RCC 7860 (cell line): ENCODE measurements at regions not wholly inside any gene's neighbourhood (a gene's known extent, or its start where the extent isn't known, plus 50 kb on each side); places are given as distances from the start of the nearest gene placed in this dataset.
A peak's percentile ranks its signal among the peaks of the same experiment; 100 is the strongest.

Source experiments
- DNase-seq: peaks from one replicate; pipeline ENCODE4 v3.0.0-alpha.2; 2015; ENCODE audit warnings: low spot score
- FAIRE-seq: peaks from 2 replicates; lab custom pipeline; 2012; peaks lifted over from hg19 to GRCh38; lab: Jason Lieb, UNC

DNA sequence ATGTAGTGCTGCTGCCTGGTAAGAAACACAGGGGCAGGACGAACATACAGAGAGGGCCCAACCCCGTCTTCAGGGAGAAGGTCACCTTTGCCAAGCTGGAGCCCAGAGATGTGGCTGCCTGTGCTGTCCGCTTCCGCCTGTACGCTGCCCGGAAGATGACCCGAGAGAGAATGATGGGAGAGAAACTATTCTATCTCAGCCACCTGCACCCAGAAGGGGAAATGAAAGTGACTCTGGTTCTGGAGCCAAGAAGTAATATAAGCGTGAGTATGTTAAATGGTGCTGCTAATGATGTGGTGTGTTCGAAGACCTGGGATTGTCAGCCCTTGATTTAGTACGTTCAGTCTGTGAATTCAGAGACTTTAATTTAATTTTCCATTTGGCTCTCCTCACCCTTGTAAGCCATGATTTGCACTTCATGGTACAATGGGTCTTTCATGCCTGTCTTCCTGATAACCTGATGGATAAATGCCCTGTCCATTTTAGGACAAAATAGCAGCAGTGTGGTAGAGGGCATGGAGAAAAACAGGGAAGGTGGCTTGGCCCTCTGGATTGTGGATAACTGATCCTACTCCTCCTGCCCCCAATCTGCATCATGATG, 318.9 kb downstream of the SNAPC1 start:
- no peak for DNase-seq
- no peak for FAIRE-seq

DNA sequence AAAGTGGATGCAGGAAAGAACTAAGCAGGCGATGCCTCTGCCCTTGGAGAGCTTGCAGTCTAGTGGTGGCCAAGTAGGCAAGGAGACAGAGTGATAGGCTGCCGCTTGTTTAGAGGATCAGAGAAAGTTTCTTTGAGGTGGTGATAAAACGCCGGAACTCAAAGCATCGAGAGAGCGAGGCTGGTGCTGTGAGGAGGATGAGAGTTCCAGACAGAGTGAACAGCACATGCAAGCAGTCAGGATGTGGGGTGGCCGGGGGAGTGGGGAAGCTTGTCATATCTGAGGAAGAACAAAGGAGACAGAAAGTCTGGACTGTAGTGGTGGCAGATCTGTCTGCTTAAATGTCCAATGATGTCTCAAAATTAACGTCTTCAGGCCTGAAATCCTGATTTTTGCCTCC, 319.7 kb downstream of the SNAPC1 start:
- FAIRE-seq = no peak
- DNase-seq = no peak

DNA sequence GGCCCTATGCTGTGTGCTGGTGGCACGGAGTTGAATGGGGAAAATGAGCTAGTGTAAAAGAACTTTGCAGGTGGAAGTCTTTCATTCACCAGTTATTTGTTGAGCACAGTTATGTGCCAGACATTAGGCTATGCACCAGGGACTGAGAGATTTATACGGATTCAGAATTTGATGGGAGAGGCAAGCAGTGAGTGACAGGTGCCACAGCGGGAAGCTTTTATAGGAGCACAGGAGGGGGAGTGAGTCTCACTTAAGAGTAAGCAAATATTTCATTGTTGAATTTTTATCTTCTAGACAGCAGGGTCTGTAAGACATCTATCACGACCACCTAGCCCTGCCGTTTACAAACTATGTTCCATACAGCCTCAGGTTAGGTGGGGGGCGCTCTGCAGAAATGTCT, 320.6 kb downstream of the SNAPC1 start:
- no peak for FAIRE-seq
- DNase-seq = no peak

DNA sequence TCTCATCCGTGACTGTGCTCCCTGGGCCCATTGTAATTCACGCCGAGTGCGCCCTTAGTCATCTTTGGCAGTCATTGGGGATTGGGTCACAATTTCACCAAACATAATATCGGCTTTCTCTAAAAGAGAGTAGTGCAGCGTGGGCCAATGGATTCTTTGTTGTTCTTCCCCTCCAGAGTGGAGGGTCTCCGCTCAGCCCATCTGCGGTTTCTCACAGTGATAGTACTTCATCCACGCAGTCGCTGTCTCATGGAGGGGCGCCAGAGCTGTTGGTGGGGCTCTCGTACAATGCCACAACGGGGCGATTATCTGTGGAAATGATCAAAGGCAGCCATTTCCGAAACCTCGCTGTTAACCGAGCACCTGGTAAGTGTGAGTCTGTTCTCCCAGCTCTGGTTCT, 321.8 kb downstream of the SNAPC1 start:
- FAIRE-seq = no peak

DNA sequence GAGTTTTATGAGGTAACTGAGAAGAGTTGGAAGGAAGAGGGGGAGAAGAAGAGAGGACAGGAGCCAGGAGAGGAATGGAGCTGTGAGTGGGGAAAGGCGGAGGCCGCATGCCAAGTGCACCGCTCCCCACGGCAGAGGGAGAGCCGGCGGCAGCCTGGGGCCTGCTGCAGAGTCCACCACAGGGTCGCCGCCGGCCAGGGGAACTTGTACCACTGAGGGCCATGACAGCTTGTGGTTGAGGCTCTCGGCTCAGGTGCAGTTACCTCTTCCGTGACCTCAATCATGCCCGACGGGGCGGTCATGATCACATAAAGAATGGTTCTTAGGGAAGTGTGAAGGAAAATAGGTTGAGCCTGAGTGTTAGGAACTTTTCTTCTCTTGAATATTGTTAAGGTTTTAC, 325.0 kb downstream of the SNAPC1 start:
- no peak for FAIRE-seq
- DNase-seq = no peak

More for the DNA sequence above, 321.8 kb downstream of the SNAPC1 start:
- DNase-seq = no peak

DNA sequence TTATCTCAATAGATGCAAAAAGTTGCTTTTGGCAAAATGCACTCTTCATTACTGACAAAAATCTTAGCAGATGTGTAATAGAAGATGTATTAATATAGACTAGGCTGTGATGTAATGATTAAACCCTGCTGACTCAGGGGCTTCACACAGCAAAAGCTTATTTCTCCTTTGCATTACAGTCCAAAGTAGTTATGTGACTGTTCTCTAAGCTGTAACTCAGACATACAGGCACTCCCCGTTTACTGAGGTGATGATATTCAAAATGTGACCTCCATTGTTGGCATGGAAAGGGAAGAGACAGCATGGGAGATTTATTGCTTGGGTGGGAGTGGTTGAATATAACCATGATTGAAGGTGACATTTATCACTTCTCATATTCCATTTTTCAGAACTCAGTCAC, 331.5 kb downstream of the SNAPC1 start:
- DNase-seq (no peak), FAIRE-seq (no peak)

DNA sequence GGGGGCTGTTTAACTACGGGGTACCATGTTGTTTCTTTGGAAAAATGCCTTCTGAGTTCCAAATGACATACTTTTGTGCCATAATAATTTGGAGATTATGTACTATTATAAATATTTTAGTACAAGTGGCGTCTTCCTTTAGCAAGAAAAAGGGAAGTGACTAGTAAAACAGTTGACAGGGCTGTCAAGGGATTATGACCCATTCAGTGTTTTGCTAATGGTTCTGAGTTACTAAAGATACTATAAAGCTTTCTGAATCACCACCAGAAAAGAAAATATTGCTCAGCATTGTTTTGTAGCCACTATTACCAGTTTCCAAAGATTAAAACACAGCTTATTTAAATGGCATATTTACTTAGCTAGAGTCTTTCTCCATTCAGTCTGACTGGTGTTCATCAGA, 334.9 kb downstream of the SNAPC1 start:
- FAIRE-seq (no peak), DNase-seq (no peak)

DNA sequence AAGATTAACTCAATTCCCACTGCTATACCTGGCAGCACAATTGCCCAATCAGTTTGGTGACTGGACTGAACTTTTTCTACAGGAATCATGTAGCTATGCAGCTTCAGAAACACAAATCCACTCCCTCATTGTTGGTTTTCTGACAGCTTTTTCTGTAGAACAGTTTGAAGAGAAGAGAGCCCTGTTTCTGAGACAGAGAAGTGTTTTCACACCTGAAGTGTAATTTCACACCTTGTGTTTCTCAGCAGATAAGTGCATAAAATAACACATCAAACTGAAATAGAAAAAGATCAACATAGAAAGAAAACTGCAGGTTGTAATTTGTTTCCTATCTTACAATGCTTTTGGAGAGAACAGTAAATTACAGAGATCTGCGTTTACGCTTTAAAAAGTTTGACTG, 335.6 kb downstream of the SNAPC1 start:
- no peak for FAIRE-seq
- no peak for DNase-seq

DNA sequence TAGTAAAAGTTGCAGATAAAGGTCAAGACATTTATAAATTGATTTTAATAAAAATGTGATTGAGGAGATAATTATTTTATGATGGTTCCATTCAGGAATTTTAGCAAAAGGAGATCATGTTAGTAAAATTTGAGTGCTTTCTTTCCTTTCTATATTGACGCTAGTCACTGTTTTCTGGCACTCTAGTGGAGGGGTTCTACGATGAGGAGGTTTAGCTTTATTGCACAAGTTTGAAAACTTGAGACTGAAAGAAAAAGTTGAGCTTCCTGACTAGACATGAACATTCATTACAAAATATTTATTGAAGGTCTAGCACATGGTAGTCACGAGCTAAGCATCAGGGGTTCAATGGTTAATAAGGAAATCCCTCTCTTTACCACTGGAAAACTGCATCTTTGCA, 336.1 kb downstream of the SNAPC1 start:
- FAIRE-seq (no peak), DNase-seq (no peak)

DNA sequence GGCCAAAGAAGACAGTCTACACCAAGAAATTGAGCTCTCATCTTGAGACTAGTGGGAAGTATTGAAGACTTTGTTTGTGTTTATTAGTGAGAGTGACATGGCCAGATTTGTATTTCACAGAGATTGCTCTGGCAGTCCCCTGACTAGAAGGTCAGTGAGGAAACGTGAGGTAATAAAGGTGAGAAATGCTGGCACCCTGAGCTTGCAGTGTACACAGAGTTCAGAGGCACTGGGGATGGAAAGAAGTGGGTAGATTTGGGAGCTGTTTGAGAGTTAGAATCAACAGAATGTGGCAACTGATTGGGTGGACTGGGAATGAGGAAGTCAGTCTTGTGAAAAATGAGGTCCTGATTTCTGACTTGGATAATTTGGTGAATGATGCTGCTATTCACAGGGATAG, 336.9 kb downstream of the SNAPC1 start:
- DNase-seq (no peak), FAIRE-seq (no peak)

DNA sequence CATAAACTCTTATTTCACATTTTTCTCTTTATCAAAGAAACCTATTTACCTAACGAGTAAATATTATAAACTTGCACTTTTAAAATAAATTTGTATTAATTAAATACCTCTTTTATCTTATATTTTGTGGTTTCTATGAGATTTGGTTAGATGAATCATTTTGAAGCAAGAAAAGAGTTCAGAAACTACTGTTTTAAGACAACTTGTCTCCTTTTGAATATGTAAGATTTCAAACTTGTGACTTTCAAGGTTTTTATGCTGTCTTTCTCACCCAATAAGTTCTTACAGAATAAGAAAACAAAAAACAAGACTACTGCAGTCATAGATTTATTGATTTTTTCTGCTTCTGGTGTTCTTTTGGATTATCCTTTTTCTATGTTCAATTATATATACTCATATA, 339.0 kb downstream of the SNAPC1 start:
- no peak for FAIRE-seq
- no peak for DNase-seq

DNA sequence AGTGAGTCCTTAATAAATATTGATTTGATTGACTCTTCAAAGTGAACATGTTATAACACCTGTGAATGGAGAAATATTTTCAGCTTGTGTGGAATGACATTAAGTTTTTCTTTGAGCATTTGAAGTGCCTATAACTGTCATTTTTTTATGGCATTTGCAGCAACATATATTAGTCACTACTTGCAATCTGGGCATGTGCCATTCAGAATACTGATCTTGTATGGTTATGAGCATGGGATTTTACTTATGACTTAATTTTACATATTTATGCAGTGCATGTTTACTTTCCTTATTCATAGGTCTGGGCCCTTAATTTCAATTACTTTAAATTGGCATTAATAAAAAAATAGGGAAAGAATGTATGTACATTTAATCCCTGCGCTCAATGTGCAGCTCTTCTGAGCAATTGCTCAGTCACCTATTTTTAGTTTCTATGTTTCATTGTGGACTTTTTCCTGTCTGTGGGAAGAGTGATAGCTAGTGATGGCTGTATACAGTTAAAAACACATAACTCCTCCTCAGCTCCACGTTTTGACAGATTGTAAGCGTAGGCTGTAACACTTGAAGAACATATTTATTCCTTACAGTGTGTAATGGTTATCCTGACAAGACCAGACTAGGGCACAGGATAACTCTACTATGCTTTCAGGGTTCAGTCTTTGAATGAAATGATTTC, 339.6 kb downstream of the SNAPC1 start:
- FAIRE-seq = no peak
- DNase-seq = no peak

DNA sequence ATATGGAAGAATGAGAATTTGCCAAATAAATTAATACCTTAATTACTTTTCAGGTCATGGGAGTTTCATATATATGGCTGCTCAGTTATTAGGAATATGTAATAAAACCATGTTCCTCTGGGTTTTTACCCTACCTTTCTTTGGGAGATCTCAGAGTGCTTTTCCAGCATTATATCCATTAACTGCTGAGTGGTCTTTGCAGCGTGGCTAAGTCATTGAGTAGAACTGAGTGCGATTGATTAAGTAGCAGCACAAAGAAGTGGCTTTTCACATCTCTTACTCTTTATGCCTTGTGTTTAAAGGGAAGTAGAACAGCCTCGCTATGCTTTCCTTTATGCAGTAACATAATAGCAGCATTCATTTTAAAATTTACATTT, 340.1 kb downstream of the SNAPC1 start:
- no peak for DNase-seq
- FAIRE-seq = no peak

DNA sequence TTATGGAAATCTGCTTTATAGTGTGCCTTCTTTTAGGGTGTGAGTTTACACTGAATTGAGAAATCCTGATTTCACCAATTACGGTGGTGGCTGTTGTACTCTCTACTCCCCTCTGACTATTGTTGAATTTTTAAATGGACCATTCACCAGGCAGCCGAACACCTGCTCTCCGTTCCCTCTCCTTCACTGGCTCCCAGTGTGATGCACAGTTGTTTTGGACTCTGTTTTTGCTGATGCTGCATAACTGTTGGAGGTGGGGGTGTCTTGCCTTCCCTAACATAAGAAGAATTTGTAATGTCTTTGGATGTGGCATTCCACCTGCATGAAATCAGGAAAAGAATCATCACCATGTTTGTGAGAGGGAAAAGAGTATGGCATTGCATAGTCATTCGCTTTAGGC, 341.2 kb downstream of the SNAPC1 start:
- FAIRE-seq (no peak), DNase-seq (no peak)

DNA sequence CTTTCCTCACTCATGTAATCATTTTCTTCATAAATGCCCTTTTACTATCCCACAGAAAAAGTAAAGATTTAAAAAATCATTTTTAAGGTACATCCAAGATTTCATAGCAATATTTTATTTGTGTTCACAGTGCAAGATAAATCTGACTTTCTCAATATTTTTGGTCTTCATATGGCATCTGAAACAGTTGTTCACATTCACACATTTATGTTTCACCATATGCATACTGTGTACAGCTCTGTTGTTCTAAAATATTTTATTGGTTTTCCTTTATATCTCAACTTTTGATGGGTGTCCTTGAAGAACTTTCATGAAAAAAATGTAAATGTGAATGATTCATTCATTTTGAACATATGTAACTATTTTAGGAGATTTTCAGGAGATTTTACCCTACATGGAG, 348.7 kb downstream of the SNAPC1 start:
- DNase-seq = no peak
- no peak for FAIRE-seq

DNA sequence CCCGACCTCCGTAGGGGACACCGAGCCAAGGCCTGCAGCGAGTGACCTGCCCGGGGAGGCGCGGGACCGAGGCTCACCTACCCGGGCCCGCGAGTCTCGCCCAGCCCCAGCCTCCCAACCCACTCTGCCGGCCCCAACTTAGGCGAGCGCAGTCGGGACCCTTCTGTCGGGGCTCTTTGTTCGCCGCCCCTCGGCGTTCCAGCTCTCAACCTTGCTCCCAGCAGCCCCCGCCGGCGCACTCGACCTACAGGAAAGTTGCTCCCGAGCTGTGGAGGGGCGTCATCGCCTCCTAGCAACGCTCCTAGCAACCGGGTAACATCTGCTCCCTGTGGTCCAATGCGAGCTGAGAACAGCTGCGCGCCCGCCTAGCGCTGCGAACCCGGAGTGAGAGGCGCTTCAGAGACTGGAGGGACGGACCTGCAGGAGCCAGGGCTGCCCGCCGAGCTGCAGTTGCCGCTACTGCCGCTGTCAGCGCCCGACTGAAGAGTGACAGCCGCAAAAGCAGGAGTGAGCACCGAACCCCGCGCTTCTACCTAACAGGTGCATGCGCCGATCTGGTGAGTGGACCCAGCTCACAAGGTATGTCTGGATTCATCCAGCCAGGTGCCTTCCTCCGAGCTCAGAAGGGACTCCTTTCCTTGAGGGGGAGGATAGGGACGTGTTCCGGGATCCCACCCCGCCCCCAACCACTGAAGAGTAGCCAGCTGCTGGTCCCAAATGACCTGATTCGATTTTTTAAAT, 355.0 kb downstream of the SNAPC1 start:
- DNase-seq = no peak

DNA sequence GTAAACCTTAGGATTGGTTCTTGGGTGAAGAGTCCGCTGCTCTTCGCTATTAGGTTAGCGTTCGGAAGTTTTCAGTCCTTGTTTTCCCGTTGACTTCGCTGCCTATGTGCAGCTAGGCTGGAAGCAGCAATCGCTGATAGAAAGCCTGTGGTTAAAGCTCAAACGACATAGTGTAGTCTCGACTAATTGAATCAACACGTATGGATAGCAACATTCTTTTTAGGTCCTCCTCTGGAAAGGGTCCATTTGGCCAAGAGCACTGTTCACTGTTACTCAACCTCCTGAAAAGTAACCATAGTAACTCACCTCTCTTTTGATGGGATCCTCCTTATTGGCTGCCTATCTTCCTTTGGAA, 355.5 kb downstream of the SNAPC1 start:
- no peak for DNase-seq
- FAIRE-seq = no peak

More for the DNA sequence above, 355.0 kb downstream of the SNAPC1 start:
- no peak for FAIRE-seq

DNA sequence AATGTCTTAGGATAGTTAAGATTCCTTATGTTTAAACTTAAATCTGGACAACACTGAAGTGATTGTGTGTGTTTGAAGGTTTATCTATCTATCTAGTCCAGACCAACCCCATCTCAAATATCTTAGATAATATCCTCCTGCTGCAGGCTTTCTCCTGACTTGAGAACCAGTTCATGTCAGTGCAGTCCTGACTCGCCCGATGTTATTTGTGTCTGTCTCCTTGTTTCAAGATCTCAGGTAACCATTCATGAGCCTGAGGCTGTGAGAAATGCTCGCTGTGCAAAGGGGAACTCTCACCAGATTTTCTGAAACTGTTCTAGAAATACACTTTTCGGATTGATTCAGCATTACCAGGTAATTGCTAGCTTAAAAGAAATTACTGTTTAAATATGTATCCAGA, 356.2 kb downstream of the SNAPC1 start:
- DNase-seq (no peak), FAIRE-seq (no peak)

DNA sequence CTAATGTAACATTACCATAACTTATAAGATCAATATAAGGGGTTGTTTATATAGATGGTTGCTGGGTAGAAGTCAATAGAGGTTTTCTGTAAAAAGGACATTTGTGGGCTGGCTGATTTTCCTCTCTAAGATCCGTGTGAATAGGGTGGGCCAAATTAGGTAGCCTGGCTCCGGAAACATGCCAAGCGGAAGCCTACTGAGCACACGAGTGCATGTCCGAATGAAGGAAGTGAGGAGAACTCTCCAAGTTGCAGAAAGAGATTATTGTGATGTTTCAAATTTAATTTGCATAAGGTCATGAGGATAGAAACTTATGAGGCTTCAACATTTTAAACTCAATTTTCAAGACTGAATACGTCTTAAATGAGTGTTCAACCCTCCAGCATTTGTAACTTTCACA, 356.7 kb downstream of the SNAPC1 start:
- no peak for FAIRE-seq
- DNase-seq = no peak

DNA sequence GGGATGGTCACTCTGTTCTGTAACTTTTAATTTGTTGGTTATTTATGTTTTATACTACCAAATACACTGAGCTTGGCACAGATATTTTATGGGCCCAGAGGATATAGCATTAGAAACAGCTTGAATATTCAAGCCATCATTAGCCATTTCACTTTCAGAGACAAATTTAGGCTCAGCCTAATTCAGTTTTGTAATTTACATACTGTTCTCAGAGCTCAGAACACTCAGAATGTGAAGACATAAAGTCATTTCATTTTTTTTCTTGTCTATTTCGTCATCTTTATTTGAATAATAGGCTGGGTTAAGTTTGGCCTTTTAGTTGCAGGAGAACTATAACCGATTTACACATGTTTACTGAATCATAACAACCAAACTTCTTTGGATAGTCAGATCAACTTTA, 361.7 kb downstream of the SNAPC1 start:
- no peak for DNase-seq
- FAIRE-seq = no peak

DNA sequence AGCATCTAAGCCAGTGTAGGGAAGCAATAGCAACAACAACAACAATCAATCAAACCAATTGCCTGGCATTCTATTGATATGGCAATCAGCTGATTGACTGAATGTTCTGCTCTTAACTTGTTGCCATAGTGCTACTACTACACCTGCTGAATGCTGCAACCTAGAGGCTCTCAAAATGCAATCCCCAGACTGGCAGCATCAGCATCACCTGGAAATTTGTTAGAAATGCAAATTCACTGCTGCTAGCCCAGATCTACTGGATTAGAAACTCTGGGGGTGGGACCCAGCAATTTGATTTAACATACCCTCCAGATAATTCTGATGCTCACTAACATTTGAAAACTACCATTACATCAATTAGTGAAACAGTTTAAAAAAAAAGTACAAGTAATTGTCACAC, 363.6 kb downstream of the SNAPC1 start:
- FAIRE-seq (no peak), DNase-seq (no peak)

DNA sequence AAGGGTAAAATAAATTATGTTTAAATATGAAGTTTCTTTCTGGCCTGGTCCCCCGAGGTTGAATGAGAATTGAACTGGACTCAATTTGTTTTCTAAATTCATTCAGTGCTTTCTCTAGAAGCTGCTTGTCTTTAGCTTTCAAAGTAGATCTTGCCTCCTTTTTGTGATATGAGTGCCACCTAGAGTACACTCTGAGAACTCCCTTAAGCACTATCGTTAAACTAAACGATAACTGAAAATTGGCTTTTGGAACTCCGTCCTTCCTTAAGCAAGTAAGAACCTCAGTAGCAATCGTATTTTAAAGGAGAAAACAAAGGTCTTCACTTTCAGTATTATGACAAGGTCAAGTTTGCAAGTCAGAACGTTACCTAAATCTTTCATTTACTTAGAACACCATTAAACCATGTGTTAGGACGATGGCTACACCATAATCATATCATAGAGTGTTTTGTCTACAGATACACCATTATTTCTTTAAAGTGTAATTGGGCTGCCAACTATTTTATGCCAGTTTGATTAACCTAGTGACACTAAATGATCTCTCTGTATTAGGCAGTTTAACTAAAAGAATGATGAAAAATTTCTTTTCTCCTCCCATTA, 364.8 kb downstream of the SNAPC1 start:
- DNase-seq (peak; percentile 17), FAIRE-seq (no peak)
